ENCODE measurements at regions not wholly inside any gene's neighbourhood (a gene's known extent, or its start where the extent isn't known, plus 50 kb on each side); places are given as distances from the start of the nearest gene placed in this dataset.

GRCh38 chr3:76965122-76965725, 74.7 kb upstream of the ROBO2 start:
- no peak overlapping the region for H3K4me3 ChIP-seq (replicated peaks; ENCODE audit: low read depth, low read length)
- no peak for TF ChIP-seq CTCF (IDR thresholded peaks at IDR 0.05; ENCODE audit: low read length, missing control alignments)
- no peak for DNase-seq (ENCODE audit: low read depth)

- H3K4me3 ChIP-seq (replicated peaks; ENCODE audit: low read depth, low read length) = no peak overlapping the region
- no peak for DNase-seq (ENCODE audit: low read depth)
- no peak for TF ChIP-seq CTCF (IDR thresholded peaks at IDR 0.05; ENCODE audit: low read length, missing control alignments)
Measured at GRCh38 chr3:76969471-76969870, 70.4 kb upstream of the ROBO2 start.

DNA sequence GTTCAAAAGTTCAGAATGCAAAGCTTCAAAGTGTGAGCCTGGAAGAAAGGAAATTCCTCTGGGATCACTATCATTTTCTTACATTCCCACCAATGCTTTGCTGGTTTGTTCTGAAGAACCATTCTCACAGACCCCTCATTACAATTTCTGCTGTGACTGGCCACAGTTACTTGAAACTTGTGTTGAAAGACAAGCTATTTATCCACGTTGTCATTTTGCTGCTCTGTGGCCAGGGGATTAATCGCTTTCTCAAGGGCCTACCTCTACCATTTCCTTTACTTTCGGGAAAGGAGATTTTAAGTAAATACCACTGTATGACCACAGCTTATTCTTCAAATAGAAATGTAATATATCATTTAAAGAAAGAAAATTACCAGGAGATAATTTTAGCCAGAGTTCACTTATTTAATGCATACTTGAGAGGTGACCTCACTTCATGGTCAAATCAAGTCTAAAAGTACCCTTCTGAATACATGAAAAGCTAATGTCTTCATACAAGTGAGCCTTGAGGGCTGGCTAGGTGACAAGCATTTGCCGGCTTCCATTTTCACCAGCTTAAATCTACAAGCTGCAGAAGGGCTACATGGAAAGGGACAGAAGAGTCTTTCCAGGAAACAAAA, 69.8 kb upstream of the ROBO2 start:
- H3K4me3 ChIP-seq (replicated peaks; ENCODE audit: low read depth, low read length) = no peak overlapping the region
- DNase-seq (ENCODE audit: low read depth) = no peak
- no peak for TF ChIP-seq CTCF (IDR thresholded peaks at IDR 0.05; ENCODE audit: low read length, missing control alignments)

- H3K4me3 ChIP-seq (replicated peaks; ENCODE audit: low read depth, low read length) = no peak overlapping the region
- DNase-seq (ENCODE audit: low read depth) = no peak
- no peak for TF ChIP-seq CTCF (IDR thresholded peaks at IDR 0.05; ENCODE audit: low read length, missing control alignments)
Measured at GRCh38 chr3:76972624-76973296, 67.1 kb upstream of the ROBO2 start.

- no peak overlapping the region for H3K4me3 ChIP-seq (replicated peaks; ENCODE audit: low read depth, low read length)
- TF ChIP-seq CTCF (IDR thresholded peaks at IDR 0.05; ENCODE audit: low read length, missing control alignments) = no peak
- DNase-seq (ENCODE audit: low read depth) = no peak
Measured at GRCh38 chr3:76976996-76977395, 62.9 kb upstream of the ROBO2 start.

DNA sequence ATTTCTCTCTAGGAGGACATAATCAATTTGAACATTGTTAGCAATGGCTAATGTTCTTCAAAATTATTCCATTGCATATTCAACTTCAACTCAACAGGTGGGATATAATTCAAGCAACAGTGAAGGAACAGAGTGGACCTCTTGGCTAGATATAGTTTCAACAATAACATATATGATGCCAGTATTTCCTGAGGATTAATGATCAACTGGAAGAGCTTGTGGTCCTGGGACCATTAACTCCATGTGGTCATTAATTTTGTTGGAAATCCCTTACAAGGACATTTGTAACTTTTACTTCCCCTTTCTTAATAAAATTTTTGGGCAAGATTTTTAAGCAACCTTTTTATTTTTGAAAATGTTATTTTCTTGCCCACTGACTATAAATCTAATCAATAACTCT, 54.3 kb upstream of the ROBO2 start:
- no peak for DNase-seq (ENCODE audit: low read depth)
- TF ChIP-seq CTCF (IDR thresholded peaks at IDR 0.05; ENCODE audit: low read length, missing control alignments) = no peak
- H3K4me3 ChIP-seq (replicated peaks; ENCODE audit: low read depth, low read length) = no peak overlapping the region
